IMR-90 (cell line): ENCODE measurements at regions not wholly inside any gene's neighbourhood (a gene's known extent, or its start where the extent isn't known, plus 50 kb on each side); places are given as distances from the start of the nearest gene placed in this dataset.

ENCODE experiments used
- ATAC-seq: fragments of 200-7000 bp; cut with Tn5 transposase; 2 replicates; pipeline ENCODE4 v1.9.1; 2020; ENCODE audit warnings: low read depth, mild to moderate bottlenecking, moderate library complexity
- BruUV-seq: library from RNA; stranded (reverse); fragments of 400-500 nt; replicated peaks from 2 replicates; lab custom pipeline; 2021; lab: Mats Ljungman, UMichigan
- CTCF ChIA-PET: fragments of 300-600 bp; formaldehyde crosslinking; extraction: SDS; loops from one replicate; lab custom pipeline; 2021; ENCODE audit warnings: antibody characterized with exemption; lab: Yijun Ruan, JAX
- POLR2A ChIA-PET: fragments of 300-600 bp; sonication (Branson Sonifier 250); formaldehyde crosslinking; loops from one replicate; lab custom pipeline; 2022; ENCODE audit warnings: antibody characterized with exemption; ENCODE audit not compliant: unreplicated experiment; lab: Charles Lee
- DNase-seq: peaks from one replicate; pipeline ENCODE4 v3.0.0; 2013
- H2AFZ ChIP-seq: replicated peaks from 2 replicates; pipeline ENCODE3; 2013; ENCODE audit warnings: low read length, mild to moderate bottlenecking; ENCODE audit not compliant: poor library complexity
- H2AK5ac ChIP-seq: 2 replicates; pipeline ENCODE4 v1.6.1; 2013; ENCODE audit warnings: low read depth, low read length, inconsistent platforms
- H2AK9ac ChIP-seq: replicated peaks from 2 replicates; pipeline ENCODE3; 2013; ENCODE audit warnings: mild to moderate bottlenecking, low read depth, low read length, moderate library complexity; ENCODE audit not compliant: poor library complexity
- H2BK120ac ChIP-seq: 2 replicates; pipeline ENCODE4 v1.6.1; 2013; ENCODE audit warnings: low read depth, low read length, inconsistent platforms
- H2BK15ac ChIP-seq: 3 replicates; pipeline ENCODE4 v1.6.1; 2013; ENCODE audit warnings: low read depth, low read length, inconsistent platforms
- H2BK20ac ChIP-seq: 2 replicates; pipeline ENCODE4 v1.6.1; 2013; ENCODE audit warnings: low read depth, mild to moderate bottlenecking, inconsistent platforms, low read length, moderate library complexity
- H2BK5ac ChIP-seq: 2 replicates; pipeline ENCODE4 v1.6.1; 2013; ENCODE audit warnings: mild to moderate bottlenecking, low read depth, low read length, inconsistent platforms; ENCODE audit not compliant: poor library complexity, severe bottlenecking
- H3K14ac ChIP-seq: replicated peaks from 2 replicates; pipeline ENCODE4 v1.6.1; 2013; ENCODE audit warnings: low read depth, low read length, inconsistent platforms
- H3K18ac ChIP-seq: 2 replicates; pipeline ENCODE4 v1.6.1; 2013; ENCODE audit warnings: low read depth, low read length, control low read depth
- H3K23ac ChIP-seq: 2 replicates; pipeline ENCODE4 v1.6.1; 2013; ENCODE audit warnings: low read depth, low read length, inconsistent platforms
- H3K27ac ChIP-seq: 2 replicates; pipeline ENCODE4 v1.5.1; 2013; ENCODE audit warnings: mild to moderate bottlenecking, control low read depth, low read length; ENCODE audit not compliant: insufficient read depth
- H3K27me3 ChIP-seq: 2 replicates; pipeline ENCODE4 v1.6.1; 2013; ENCODE audit warnings: low read length; ENCODE audit not compliant: control insufficient read depth, insufficient read depth
- H3K36me3 ChIP-seq: 2 replicates; pipeline ENCODE4 v1.6.1; 2013; ENCODE audit warnings: low read length, mixed read lengths; ENCODE audit not compliant: control insufficient read depth, insufficient read depth
- H3K4ac ChIP-seq: 2 replicates; pipeline ENCODE4 v1.6.1; 2013; ENCODE audit warnings: low read depth, low read length, inconsistent platforms
- H3K4me1 ChIP-seq: 2 replicates; pipeline ENCODE4 v1.6.1; 2013; ENCODE audit warnings: low read length, mixed read lengths; ENCODE audit not compliant: control insufficient read depth, insufficient read depth
- H3K4me2 ChIP-seq: 2 replicates; pipeline ENCODE4 v1.6.1; 2013; ENCODE audit warnings: low read depth, mild to moderate bottlenecking, control low read depth, low read length, moderate library complexity
- H3K4me3 ChIP-seq: 2 replicates; pipeline ENCODE4 v1.5.1; 2013; ENCODE audit warnings: low read depth, mild to moderate bottlenecking, control low read depth, low read length, moderate library complexity; ENCODE audit not compliant: insufficient read depth
- H3K56ac ChIP-seq: 2 replicates; pipeline ENCODE4 v1.6.1; 2013; ENCODE audit warnings: low read length, inconsistent platforms; ENCODE audit not compliant: insufficient read depth; ENCODE audit errors: extremely low read depth
- H3K79me1 ChIP-seq, 2 experiments: 2 replicates each; pipeline ENCODE4 v1.6.1; 2013; ENCODE audit warnings: low read length in 2 of 2, inconsistent platforms in 1 of 2, low read depth in 1 of 2
- H3K9ac ChIP-seq: 2 replicates; pipeline ENCODE4 v1.6.1; 2013; ENCODE audit warnings: low read depth, low read length, control low read depth
- H3K9me1 ChIP-seq: 2 replicates; pipeline ENCODE4 v1.6.1; 2013; ENCODE audit warnings: low read length, inconsistent platforms; ENCODE audit not compliant: insufficient read depth
- H3K9me3 ChIP-seq: 2 replicates; pipeline ENCODE4 v1.6.1; 2013; ENCODE audit warnings: low read length; ENCODE audit not compliant: control insufficient read depth, insufficient read depth
- H4K20me1 ChIP-seq: 2 replicates; pipeline ENCODE4 v1.6.1; 2013; ENCODE audit warnings: low read length, inconsistent platforms; ENCODE audit not compliant: insufficient read depth
- H4K5ac ChIP-seq: 2 replicates; pipeline ENCODE4 v1.6.1; 2013; ENCODE audit warnings: mild to moderate bottlenecking, low read depth, low read length, control low read depth
- H4K8ac ChIP-seq, 2 experiments: 2 replicates each; pipeline ENCODE4 v1.6.1; 2013; ENCODE audit warnings: low read depth in 2 of 2, low read length in 2 of 2, control low read depth in 1 of 2, inconsistent platforms in 1 of 2
- H4K91ac ChIP-seq: 2 replicates; pipeline ENCODE4 v1.6.1; 2013; ENCODE audit warnings: low read depth, low read length, inconsistent platforms; ENCODE audit not compliant: insufficient read depth
- MAFK ChIP-seq: IDR thresholded peaks from 2 replicates; pipeline ENCODE4 v1.6.1; 2012; ENCODE audit warnings: low read depth, low read length, improper control_type of control experiment
- MAZ ChIP-seq: IDR thresholded peaks from 2 replicates; pipeline ENCODE4 v1.6.1; 2012; ENCODE audit warnings: low read depth, mild to moderate bottlenecking, low read length, improper control_type of control experiment, moderate library complexity, borderline replicate concordance
- POLR2A ChIP-seq: IDR thresholded peaks from 2 replicates; pipeline ENCODE4 v1.6.1; 2012; ENCODE audit warnings: mild to moderate bottlenecking, low read depth, low read length
- WGBS, 2 experiments: methylation state at CpG; one replicate each; pipeline versions ENCODE4 v1.1.5 to v1.1.7; 2013; ENCODE audit warnings: missing lambda C conversion rate in 2 of 2; ENCODE audit not compliant: insufficient read length in 1 of 2; ENCODE audit errors: extremely low coverage in 2 of 2; 5-methylcytosine and 5-hydroxymethylcytosine counted together
- dilution Hi-C: fragments of 300-500 bp; cut with HindIII; formaldehyde crosslinking; loops from one replicate; pipeline ENCODE4 v1.14.3; 2018; ENCODE audit warnings: low sequenced_read_pairs; ENCODE audit not compliant: unreplicated experiment
- in situ Hi-C: fragments of 300-500 bp; cut with MboI; formaldehyde crosslinking; loops from 3 replicates; pipeline ENCODE4 v1.14.3; 2019; ENCODE audit warnings: low sequenced_read_pairs, inconsistent platforms, mixed read lengths
- intact Hi-C: fragments of 100-400 bp; cut with micrococcal nuclease; formaldehyde crosslinking; loops from 2 replicates; pipeline ENCODE4 v1.10.0; 2022

GRCh38 chr12:97038834-97039233 is 131.8 kb downstream of the NEDD1 start:
- Histone ChIP-seq H3K14ac (no peak overlapping the region), H3K27me3 (no peaks in the 10 kb centered on the region), H3K36me3 (no peaks in the 10 kb centered on the region), H3K9ac (no peak overlapping the region), H4K91ac (no peak overlapping the region), H3K23ac (no peak overlapping the region), H2BK120ac (no peak overlapping the region), H2AK9ac (no peak overlapping the region), H2AFZ (no peak overlapping the region), H3K4me3 (no peak overlapping the region), H3K9me3 (no peaks in the 10 kb centered on the region), H3K79me1 (no peaks in the 10 kb centered on the region), H4K5ac (no peak overlapping the region), H2BK15ac (no peak overlapping the region), H4K8ac (no peak overlapping the region), H4K20me1 (no peaks in the 10 kb centered on the region), H3K4me1 (no peaks in the 10 kb centered on the region), H2BK5ac (no peak overlapping the region), H2AK5ac (no peak overlapping the region), H3K9me1 (no peaks in the 10 kb centered on the region), H2BK20ac (no peak overlapping the region), H3K27ac (no peak overlapping the region), H3K56ac (no peak overlapping the region), H3K4me2 (no peak overlapping the region), H3K4ac (no peak overlapping the region), H3K18ac (no peak overlapping the region)
- no CpG with 5 or more reads among the region's 4 CpGs for WGBS, 2 experiments
- TF ChIP-seq MAZ (no peak), MAFK (no peak), POLR2A (no peak)
- DNase-seq (no peak), ATAC-seq (no peak)
- ChIA-PET CTCF (no interaction called here), POLR2A (no interaction called here)
- BruUV-seq: no TSS peak
- dilution Hi-C loops: no loop called here
- in situ Hi-C loops: no loop called here
- intact Hi-C loops: no loop called here
